ENCODE measurements at regions not wholly inside any gene's neighbourhood (a gene's known extent, or its start where the extent isn't known, plus 50 kb on each side); places are given as distances from the start of the nearest gene placed in this dataset.

DNA sequence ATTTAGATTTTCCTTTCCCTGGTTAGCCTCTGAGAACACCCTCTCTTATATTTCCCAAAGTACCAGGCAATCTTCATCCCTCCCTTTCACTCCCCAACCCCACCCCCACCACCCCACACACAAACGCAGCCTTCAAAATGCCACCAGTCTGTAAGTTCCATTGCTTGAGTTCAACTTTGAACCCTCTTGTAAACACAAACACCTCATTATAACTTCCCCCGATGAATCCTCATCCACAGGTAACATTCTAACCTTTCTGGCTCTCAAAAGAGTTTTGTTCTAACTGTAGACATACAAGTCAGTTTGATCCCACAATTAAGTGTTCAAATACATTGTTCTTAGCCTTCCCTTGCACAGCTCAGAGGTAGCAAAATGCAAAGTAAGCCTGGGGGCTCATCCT, 199.4 kb upstream of the FOXN3 start (continued):
- no peak for TF ChIP-seq RERE (CRISPR knock-in tag; IDR thresholded peaks at IDR 0.05; ENCODE audit: borderline replicate concordance)
- TF ChIP-seq GTF2F1 (IDR thresholded peaks at IDR 0.05; ENCODE audit: low read depth, low read length), result no peak
- TF ChIP-seq ILF3 (IDR thresholded peaks at IDR 0.05; ENCODE audit: borderline replicate concordance), result no peak
- TF ChIP-seq CREB5 (CRISPR knock-in tag; IDR thresholded peaks at IDR 0.05), result no peak
- TF ChIP-seq NONO (IDR thresholded peaks at IDR 0.05; ENCODE audit: low read depth in 2 of 2, low read length in 1 of 2), result no peak
